ENCODE measurements at regions not wholly inside any gene's neighbourhood (a gene's known extent, or its start where the extent isn't known, plus 50 kb on each side); places are given as distances from the start of the nearest gene placed in this dataset.

DNA sequence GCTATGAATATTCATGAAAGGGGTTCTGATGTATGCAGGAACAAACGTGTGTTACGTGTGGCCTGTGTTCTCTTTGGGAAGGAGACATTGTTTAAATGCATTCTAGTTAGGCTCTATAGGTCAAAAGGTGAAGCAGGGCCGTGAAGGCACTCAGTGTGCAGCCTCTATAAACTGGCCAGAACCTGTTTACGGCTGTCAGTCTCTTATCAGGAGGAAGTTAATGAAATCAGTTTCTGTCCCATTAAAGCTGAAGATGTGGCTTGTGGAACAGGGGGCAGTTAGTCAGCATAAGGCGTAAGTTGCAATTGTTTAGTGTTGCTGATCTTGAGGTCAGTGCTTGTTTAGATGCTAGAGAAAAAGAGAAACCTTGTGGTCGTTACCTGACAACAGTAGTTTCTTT, 111.5 kb upstream of the KCNG1 start:
- peaks cover 29% of the 10 kb centered on the region for H3K4me1 Mint-ChIP-seq
- H3K36me3 Mint-ChIP-seq (ENCODE audit: low read depth): no peaks in the 10 kb centered on the region
- DNase-seq: no peak
- H3K27ac Mint-ChIP-seq: no peak overlapping the region
- TF ChIP-seq, protein P1, sequence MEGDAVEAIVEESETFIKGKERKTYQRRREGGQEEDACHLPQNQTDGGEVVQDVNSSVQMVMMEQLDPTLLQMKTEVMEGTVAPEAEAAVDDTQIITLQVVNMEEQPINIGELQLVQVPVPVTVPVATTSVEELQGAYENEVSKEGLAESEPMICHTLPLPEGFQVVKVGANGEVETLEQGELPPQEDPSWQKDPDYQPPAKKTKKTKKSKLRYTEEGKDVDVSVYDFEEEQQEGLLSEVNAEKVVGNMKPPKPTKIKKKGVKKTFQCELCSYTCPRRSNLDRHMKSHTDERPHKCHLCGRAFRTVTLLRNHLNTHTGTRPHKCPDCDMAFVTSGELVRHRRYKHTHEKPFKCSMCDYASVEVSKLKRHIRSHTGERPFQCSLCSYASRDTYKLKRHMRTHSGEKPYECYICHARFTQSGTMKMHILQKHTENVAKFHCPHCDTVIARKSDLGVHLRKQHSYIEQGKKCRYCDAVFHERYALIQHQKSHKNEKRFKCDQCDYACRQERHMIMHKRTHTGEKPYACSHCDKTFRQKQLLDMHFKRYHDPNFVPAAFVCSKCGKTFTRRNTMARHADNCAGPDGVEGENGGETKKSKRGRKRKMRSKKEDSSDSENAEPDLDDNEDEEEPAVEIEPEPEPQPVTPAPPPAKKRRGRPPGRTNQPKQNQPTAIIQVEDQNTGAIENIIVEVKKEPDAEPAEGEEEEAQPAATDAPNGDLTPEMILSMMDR (IDR thresholded peaks at IDR 0.05): no peak
- H3K4me3 Mint-ChIP-seq: no peak overlapping the region
- peaks cover 2% of the 10 kb centered on the region for H3K27me3 Mint-ChIP-seq (ENCODE audit: low read depth, poor library complexity)
- no peaks in the 10 kb centered on the region for H3K9me3 Mint-ChIP-seq

DNA sequence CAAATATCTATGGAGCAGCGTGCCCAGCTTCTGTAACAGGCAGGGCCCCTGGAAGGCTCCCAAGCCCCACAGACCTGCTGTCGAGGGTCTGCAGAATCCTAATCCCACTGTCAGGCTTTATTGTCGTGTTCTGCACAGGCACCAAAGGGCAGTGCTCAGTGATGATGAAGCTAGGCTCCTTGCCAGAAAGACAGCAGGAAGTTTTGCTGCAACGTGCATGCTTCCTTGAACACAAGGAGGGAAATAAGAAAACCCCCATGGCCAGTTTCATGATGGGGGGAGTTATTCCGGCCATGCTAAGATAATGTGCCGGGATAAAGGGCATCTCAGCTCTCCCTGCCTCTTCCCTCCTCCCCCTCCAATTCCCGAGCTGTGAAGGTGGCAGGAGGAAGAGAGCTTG, 109.4 kb upstream of the KCNG1 start:
- TF ChIP-seq, protein P1 (IDR thresholded peaks at IDR 0.05): no peak
- peaks cover 33% of the 10 kb centered on the region for H3K4me1 Mint-ChIP-seq
- peaks cover 2% of the 10 kb centered on the region for H3K27me3 Mint-ChIP-seq (ENCODE audit: low read depth, poor library complexity)
- no peak overlapping the region for H3K27ac Mint-ChIP-seq
- DNase-seq: no peak
- H3K4me3 Mint-ChIP-seq: no peak overlapping the region
- no peaks in the 10 kb centered on the region for H3K9me3 Mint-ChIP-seq
- H3K36me3 Mint-ChIP-seq (ENCODE audit: low read depth): no peaks in the 10 kb centered on the region

DNA sequence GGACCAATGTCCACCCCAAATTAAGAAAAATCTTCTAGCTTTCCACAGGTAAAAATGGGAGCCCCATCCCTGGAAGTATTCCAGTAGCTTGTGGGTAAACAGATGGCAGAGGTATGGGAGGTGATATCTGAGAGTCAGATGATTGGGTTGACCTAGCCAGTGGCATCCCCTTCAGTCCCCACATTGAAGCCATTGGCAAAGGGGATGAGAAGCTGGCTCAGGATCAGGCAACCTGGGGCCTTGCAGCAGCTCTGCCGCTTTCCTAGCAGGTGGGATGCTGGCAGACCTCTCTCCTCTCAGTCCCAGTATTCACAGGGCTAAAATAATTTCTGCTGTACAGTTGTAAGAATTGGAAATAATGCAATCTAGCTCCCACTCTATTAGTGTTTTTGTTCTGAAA, 108.9 kb upstream of the KCNG1 start:
- peaks cover 37% of the 10 kb centered on the region for H3K4me1 Mint-ChIP-seq
- no peak overlapping the region for H3K4me3 Mint-ChIP-seq
- H3K9me3 Mint-ChIP-seq: no peaks in the 10 kb centered on the region
- no peak overlapping the region for H3K27ac Mint-ChIP-seq
- H3K27me3 Mint-ChIP-seq (ENCODE audit: low read depth, poor library complexity): peaks cover 2% of the 10 kb centered on the region
- TF ChIP-seq, protein P1 (IDR thresholded peaks at IDR 0.05): no peak
- no peak for DNase-seq
- no peaks in the 10 kb centered on the region for H3K36me3 Mint-ChIP-seq (ENCODE audit: low read depth)

DNA sequence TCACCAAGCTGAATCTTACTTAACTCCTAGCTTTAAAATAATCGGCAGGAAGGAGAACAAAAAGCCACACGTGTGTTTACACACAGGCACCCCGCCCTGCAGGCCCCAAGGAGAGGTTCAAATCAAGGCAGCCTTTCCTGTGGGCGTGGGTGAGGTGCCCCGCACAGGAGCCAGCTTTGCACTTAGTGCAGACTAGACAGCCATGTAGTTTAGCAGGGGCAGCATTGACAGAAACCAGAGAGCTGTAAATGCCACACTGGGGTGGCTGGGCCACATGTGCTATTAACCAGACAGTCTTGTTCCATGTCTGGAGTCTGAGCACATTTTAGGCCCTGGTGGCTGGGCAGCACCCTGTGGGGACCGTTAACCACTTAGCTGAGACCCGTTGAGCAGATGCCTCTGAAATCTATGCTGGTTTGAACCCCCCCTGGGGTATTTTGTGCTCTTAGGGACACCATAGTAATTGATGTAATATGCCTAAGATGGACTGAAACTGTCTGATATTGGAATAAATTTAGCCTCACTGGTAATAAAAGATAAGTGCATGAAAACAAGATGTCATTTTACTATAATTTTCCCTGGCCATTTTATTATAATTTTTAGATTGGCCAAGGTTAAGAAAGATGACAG, 106.4 kb upstream of the KCNG1 start:
- H3K4me3 Mint-ChIP-seq: no peak overlapping the region
- no peak for DNase-seq
- H3K36me3 Mint-ChIP-seq (ENCODE audit: low read depth): no peaks in the 10 kb centered on the region
- no peak overlapping the region for H3K27ac Mint-ChIP-seq
- TF ChIP-seq, protein P1 (IDR thresholded peaks at IDR 0.05): no peak
- peaks cover 48% of the 10 kb centered on the region for H3K4me1 Mint-ChIP-seq
- no peaks in the 10 kb centered on the region for H3K9me3 Mint-ChIP-seq
- H3K27me3 Mint-ChIP-seq (ENCODE audit: low read depth, poor library complexity): peaks cover under 1% of the 10 kb centered on the region

DNA sequence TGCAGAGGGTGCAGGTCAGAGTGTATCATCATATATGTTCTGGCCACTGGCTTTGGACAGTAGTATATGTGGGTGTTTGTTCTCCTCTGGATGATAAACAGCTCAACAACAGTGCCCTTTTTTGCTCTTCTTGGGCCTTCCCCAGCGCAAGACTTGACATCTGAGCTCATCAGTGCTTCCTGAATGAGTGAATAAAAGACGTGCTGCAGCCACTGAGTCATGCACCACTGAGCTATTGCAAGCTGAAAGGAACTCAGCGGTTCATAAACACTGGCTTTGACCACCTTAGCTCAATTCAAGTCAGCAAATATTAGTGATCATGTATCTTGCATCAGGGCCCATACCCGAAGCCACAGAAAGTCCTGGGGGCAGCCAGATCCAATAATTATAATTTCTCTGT, 105.3 kb upstream of the KCNG1 start:
- TF ChIP-seq, protein P1 (IDR thresholded peaks at IDR 0.05): no peak
- Mint-ChIP-seq H3K27ac (no peak overlapping the region), H3K4me3 (no peak overlapping the region), H3K27me3 (ENCODE audit: low read depth, poor library complexity) (no peaks in the 10 kb centered on the region), H3K4me1 (peaks cover 49% of the 10 kb centered on the region), H3K9me3 (no peaks in the 10 kb centered on the region), H3K36me3 (ENCODE audit: low read depth) (no peaks in the 10 kb centered on the region)
- DNase-seq: no peak

DNA sequence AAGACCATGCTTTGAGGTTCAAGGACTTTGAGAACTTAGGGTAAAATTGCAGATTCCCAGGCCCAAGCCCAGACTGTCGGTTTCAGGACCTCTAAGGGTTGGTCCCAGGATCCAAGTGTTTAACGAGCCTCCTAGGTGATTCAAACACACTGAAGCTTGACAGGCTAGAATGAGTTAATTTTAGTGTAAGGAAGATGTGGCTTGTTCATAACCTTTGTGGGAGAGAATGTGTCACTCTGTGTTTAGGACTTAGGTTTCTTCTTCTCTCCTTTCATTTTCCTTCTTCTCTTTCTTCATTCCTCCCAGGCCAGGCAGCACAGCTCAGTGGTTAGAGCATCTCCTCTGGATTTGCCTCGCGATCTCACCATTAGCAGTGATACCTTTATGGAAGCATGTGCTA, 104.8 kb upstream of the KCNG1 start:
- H3K4me3 Mint-ChIP-seq: no peak overlapping the region
- no peaks in the 10 kb centered on the region for H3K9me3 Mint-ChIP-seq
- no peaks in the 10 kb centered on the region for H3K36me3 Mint-ChIP-seq (ENCODE audit: low read depth)
- H3K27me3 Mint-ChIP-seq (ENCODE audit: low read depth, poor library complexity): no peaks in the 10 kb centered on the region
- TF ChIP-seq, protein P1 (IDR thresholded peaks at IDR 0.05): no peak
- DNase-seq: no peak
- peaks cover 52% of the 10 kb centered on the region for H3K4me1 Mint-ChIP-seq
- no peak overlapping the region for H3K27ac Mint-ChIP-seq

Data from nephron progenitor cell (in vitro differentiated cells).